Neural progenitor cell (in vitro differentiated cells): ENCODE measurements at regions not wholly inside any gene's neighbourhood (a gene's known extent, or its start where the extent isn't known, plus 50 kb on each side); places are given as distances from the start of the nearest gene placed in this dataset.

ENCODE experiments used
- CTCF ChIP-seq: fragments of 200-600 bp; sonication (generic); IDR thresholded peaks from 2 replicates; pipeline ENCODE4 v1.5.1; 2017; ENCODE audit warnings: antibody characterized with exemption, mild to moderate bottlenecking
- EZH2 ChIP-seq: fragments of 200-600 bp; sonication (generic); IDR thresholded peaks from 2 replicates; pipeline ENCODE4 v1.6.1; 2017; ENCODE audit warnings: antibody characterized with exemption, mild to moderate bottlenecking, moderate library complexity
- EZH2phosphoT487 ChIP-seq: fragments of 200-600 bp; sonication (generic); IDR thresholded peaks from 2 replicates; pipeline ENCODE4 v1.6.1; 2017; ENCODE audit warnings: antibody characterized with exemption

GRCh38 chr1:189659731-189660130 is 817.9 kb downstream of the BRINP3 start:
- TF ChIP-seq CTCF (no peak), EZH2 (no peak), EZH2phosphoT487 (no peak)
